GM19023 (cell line): ENCODE measurements at regions not wholly inside any gene's neighbourhood (a gene's known extent, or its start where the extent isn't known, plus 50 kb on each side); places are given as distances from the start of the nearest gene placed in this dataset.

Experiments used
- ATAC-seq: cut with Tn5 transposase; IDR thresholded peaks from one replicate; pipeline ENCODE4 v1.9.1; 2021; ENCODE audit warnings: mild to moderate bottlenecking, moderate library complexity; ENCODE audit not compliant: unreplicated experiment

- no peak for ATAC-seq
These were observed 215.7 kb downstream of the GAS1 start for GRCh38 chr9:86731511-86732063.

GRCh38 chr9:86730163-86730928 lies 217.0 kb downstream of the GAS1 start:
- no peak for ATAC-seq

GRCh38 chr9:86724529-86724928 lies 222.8 kb downstream of the GAS1 start:
- ATAC-seq = no peak

- no peak for ATAC-seq
These were observed 224.0 kb downstream of the GAS1 start for GRCh38 chr9:86723346-86723745.

GRCh38 chr9:86722706-86723075 lies 224.6 kb downstream of the GAS1 start:
- ATAC-seq = no peak

- ATAC-seq = no peak
These were observed 225.2 kb downstream of the GAS1 start for GRCh38 chr9:86721843-86722705.

GRCh38 chr9:86721226-86721781 lies 226.0 kb downstream of the GAS1 start:
- ATAC-seq = no peak

GRCh38 chr9:86720639-86721225 lies 226.6 kb downstream of the GAS1 start:
- no peak for ATAC-seq

GRCh38 chr9:86718388-86719049 lies 228.8 kb downstream of the GAS1 start:
- ATAC-seq = no peak

GRCh38 chr9:86716326-86716922 lies 230.9 kb downstream of the GAS1 start:
- ATAC-seq = no peak

GRCh38 chr9:86714999-86715398 lies 232.3 kb downstream of the GAS1 start:
- no peak for ATAC-seq

- no peak for ATAC-seq
These were observed 233.3 kb downstream of the GAS1 start for GRCh38 chr9:86713970-86714369.

- ATAC-seq = no peak
These were observed 233.8 kb downstream of the GAS1 start for GRCh38 chr9:86713470-86713869.

- ATAC-seq = no peak
These were observed 238.1 kb downstream of the GAS1 start for GRCh38 chr9:86708918-86709835.

- ATAC-seq = no peak
These were observed 239.3 kb downstream of the GAS1 start for GRCh38 chr9:86707932-86708510.

GRCh38 chr9:86706391-86706790 lies 240.9 kb downstream of the GAS1 start:
- ATAC-seq = no peak

- no peak for ATAC-seq
These were observed 241.8 kb downstream of the GAS1 start for GRCh38 chr9:86705490-86705889.

- ATAC-seq = no peak
These were observed 244.0 kb downstream of the GAS1 start for GRCh38 chr9:86703346-86703745.

- ATAC-seq = no peak
These were observed 246.7 kb downstream of the GAS1 start for GRCh38 chr9:86700629-86701028.
